Endothelial cell of umbilical vein (primary cell): ENCODE measurements at regions not wholly inside any gene's neighbourhood (a gene's known extent, or its start where the extent isn't known, plus 50 kb on each side); places are given as distances from the start of the nearest gene placed in this dataset.

Experiments used
- BruUV-seq: library from RNA; stranded (reverse); fragments of 400-500 nt; replicated peaks from 2 replicates; lab custom pipeline; 2021; lab: Mats Ljungman, UMichigan
- CTCF ChIA-PET: fragments of 300-600, 350-600 bp; sonication (Branson Sonifier 250); formaldehyde crosslinking; loops from one replicate; lab custom pipeline; 2021; ENCODE audit warnings: antibody characterized with exemption, inconsistent platforms; lab: Charles Lee
- POLR2A ChIA-PET: fragments of 300-600, 350-600 bp; sonication (Branson Sonifier 250); formaldehyde crosslinking; loops from one replicate; lab custom pipeline; 2021; ENCODE audit warnings: antibody characterized with exemption, inconsistent platforms; lab: Charles Lee
- DNase-seq: peaks from one replicate; pipeline ENCODE4 v3.0.0-alpha.2; 2011; ENCODE audit warnings: low read depth, low spot score
- FAIRE-seq: peaks from 2 replicates; lab custom pipeline; 2011; peaks lifted over from hg19 to GRCh38; lab: Jason Lieb, UNC
- H2AFZ ChIP-seq: 2 replicates; pipeline ENCODE4 v1.6.0; 2012; ENCODE audit warnings: low read depth, low read length, control low read depth, inconsistent platforms
- H3K27ac ChIP-seq: 2 replicates; pipeline ENCODE4 v1.5.1; 2011; ENCODE audit warnings: low read depth, mild to moderate bottlenecking, control low read depth, low read length, moderate library complexity; ENCODE audit not compliant: insufficient read depth
- H3K27me3 ChIP-seq, 2 experiments: 2 replicates each; pipeline versions ENCODE4 v1.6.0 to v1.6.1; 2011; ENCODE audit warnings: low read length in 2 of 2, mixed read lengths in 1 of 2; ENCODE audit not compliant: control insufficient read depth in 2 of 2, insufficient read depth in 2 of 2
- H3K36me3 ChIP-seq, 2 experiments: 2 replicates in 1 of 2; 3 replicates in 1 of 2; pipeline ENCODE4 v1.5.1; 2011; ENCODE audit warnings: low read length in 2 of 2, mild to moderate bottlenecking in 1 of 2, moderate library complexity in 1 of 2; ENCODE audit not compliant: control insufficient read depth in 2 of 2, insufficient read depth in 2 of 2; ENCODE audit errors: extremely low read depth in 1 of 2
- H3K4me1 ChIP-seq: 3 replicates; pipeline ENCODE4 v1.5.1; 2011; ENCODE audit warnings: mild to moderate bottlenecking, low read length; ENCODE audit not compliant: control insufficient read depth, insufficient read depth; ENCODE audit errors: extremely low read depth
- H3K4me2 ChIP-seq: 2 replicates; pipeline ENCODE4 v1.6.1; 2011; ENCODE audit warnings: low read length, control low read depth, mixed read lengths; ENCODE audit not compliant: insufficient read depth
- H3K4me3 ChIP-seq, 3 experiments: fragments of 200-600 bp in 1 of 3; sonication (generic), shearing (Covaris generic) in 1 of 3; replicated peaks in 1 of 3; 2 replicates each; pipeline ENCODE4 v1.5.1; 2011 to 2016; ENCODE audit warnings: control low read depth in 3 of 3, low read length in 3 of 3, mild to moderate bottlenecking in 2 of 3, inconsistent platforms in 1 of 3, low read depth in 1 of 3, moderate library complexity in 1 of 3; ENCODE audit not compliant: insufficient read depth in 1 of 3
- H3K79me2 ChIP-seq: 2 replicates; pipeline ENCODE4 v1.6.0; 2012; ENCODE audit warnings: low read length, inconsistent platforms; ENCODE audit not compliant: control insufficient read depth, insufficient read depth
- H3K9ac ChIP-seq: replicated peaks from 2 replicates; pipeline ENCODE3; 2011; ENCODE audit warnings: low read length, control low read depth; ENCODE audit not compliant: insufficient read depth; ENCODE audit errors: extremely low read depth
- H3K9me1 ChIP-seq: replicated peaks from 3 replicates; pipeline ENCODE4 v1.6.0; 2011; ENCODE audit warnings: mild to moderate bottlenecking, low read length; ENCODE audit not compliant: control insufficient read depth, insufficient read depth; ENCODE audit errors: extremely low read depth
- H3K9me3 ChIP-seq: replicated peaks from 2 replicates; pipeline ENCODE4 v1.5.1; 2012; ENCODE audit warnings: low read length, inconsistent platforms; ENCODE audit not compliant: control insufficient read depth, insufficient read depth
- H4K20me1 ChIP-seq: replicated peaks from 2 replicates; pipeline ENCODE3; 2011; ENCODE audit warnings: mild to moderate bottlenecking, low read length; ENCODE audit not compliant: control insufficient read depth, insufficient read depth; ENCODE audit errors: extremely low read depth
- CTCF ChIP-seq, 2 donors: IDR thresholded peaks; 1 replicate in 1 of 2; 2 replicates in 1 of 2; pipeline ENCODE4 v1.5.1; 2011; ENCODE audit warnings: low read length in 2 of 2, mild to moderate bottlenecking in 2 of 2, moderate library complexity in 2 of 2, control low read depth in 1 of 2, inconsistent platforms in 1 of 2, low read depth in 1 of 2; ENCODE audit not compliant: insufficient read depth in 1 of 2; ENCODE audit errors: extremely low read depth in 1 of 2
- EZH2 ChIP-seq: IDR thresholded peaks from 2 replicates; pipeline ENCODE4 v1.6.1; 2012; ENCODE audit warnings: borderline replicate concordance, low read depth, mild to moderate bottlenecking, moderate library complexity, low read length, inconsistent platforms; ENCODE audit not compliant: severe bottlenecking
- FOS ChIP-seq: IDR thresholded peaks from 2 replicates; pipeline ENCODE4 v1.6.1; 2011; ENCODE audit warnings: mild to moderate bottlenecking, low read length, moderate library complexity, borderline replicate concordance; ENCODE audit not compliant: insufficient read depth
- GATA2 ChIP-seq: IDR thresholded peaks from 2 replicates; pipeline ENCODE4 v1.7.0; 2011; ENCODE audit warnings: low read depth, mild to moderate bottlenecking, moderate library complexity, mixed read lengths, low read length; ENCODE audit not compliant: insufficient read length, insufficient read depth
- JUN ChIP-seq: IDR thresholded peaks from 2 replicates; pipeline ENCODE4 v1.6.1; 2011; ENCODE audit warnings: borderline replicate concordance, low read depth; ENCODE audit not compliant: insufficient read length, insufficient read depth
- MYC ChIP-seq: IDR thresholded peaks from one replicate; pipeline ENCODE4 v1.6.1; 2011; ENCODE audit warnings: mild to moderate bottlenecking, low read depth, low read length
- POLR2A ChIP-seq: IDR thresholded peaks from 2 replicates; pipeline ENCODE4 v1.6.1; 2012; ENCODE audit warnings: low read depth, mild to moderate bottlenecking, control low read depth, low read length
- POLR2AphosphoS5 ChIP-seq: IDR thresholded peaks from 2 replicates; pipeline ENCODE4 v1.6.1; 2012; ENCODE audit warnings: low read depth, mild to moderate bottlenecking, control low read depth, low read length, moderate library complexity; ENCODE audit not compliant: insufficient read depth
- dilution Hi-C: fragments of 300-500 bp; cut with MboI; formaldehyde crosslinking; loops from one replicate; pipeline ENCODE4 v1.15.0; 2019; ENCODE audit warnings: low sequenced_read_pairs; ENCODE audit not compliant: extremely low pct_ligation_motif_present
- intact Hi-C: fragments of 100-400 bp; cut with micrococcal nuclease; formaldehyde crosslinking; loops from one replicate; pipeline ENCODE4 v1.10.0; 2022
- TF ChIP-seq, protein P1 (sequence below): IDR thresholded peaks from 2 replicates; pipeline ENCODE4 v1.6.1; 2011; ENCODE audit not compliant: insufficient read depth, insufficient read length

DNA sequence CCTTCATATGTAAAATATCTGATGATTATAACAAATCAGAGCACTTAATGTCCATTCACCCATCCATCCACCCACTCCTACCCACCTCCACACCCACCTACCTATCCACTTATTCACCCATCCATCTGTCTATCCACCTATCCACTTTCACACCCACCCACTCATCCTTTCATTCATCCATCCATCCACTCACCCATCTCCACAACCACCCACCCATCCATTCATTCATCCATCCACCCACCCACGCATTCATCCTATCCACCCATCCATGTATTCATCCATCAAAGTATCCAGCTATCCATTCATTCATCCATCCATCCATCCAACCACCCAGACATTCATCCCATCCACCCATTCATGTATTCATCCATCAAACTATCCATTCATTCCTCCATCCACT is 466.1 kb downstream of the AJAP1 start:
- H3K79me2 ChIP-seq: no peaks in the 10 kb centered on the region
- H3K4me2 ChIP-seq: no peak overlapping the region
- no peak overlapping the region for H2AFZ ChIP-seq
- ChIA-PET POLR2A (no interaction called here), CTCF (no interaction called here)
- no peak overlapping the region for H3K4me3 ChIP-seq
- H3K27me3 ChIP-seq: no peaks in the 10 kb centered on the region
- no peak for TF ChIP-seq MYC
- no peaks in the 10 kb centered on the region for H3K9me1 ChIP-seq
- no peaks in the 10 kb centered on the region for H3K4me1 ChIP-seq
- FAIRE-seq (no peak), DNase-seq (no peak)
- dilution Hi-C loops: no loop called here
- H4K20me1 ChIP-seq: no peaks in the 10 kb centered on the region
- no peaks in the 10 kb centered on the region for H3K36me3 ChIP-seq
- peaks cover 2% of the 10 kb centered on the region for H3K9me3 ChIP-seq
- intact Hi-C loops: no loop called here
- BruUV-seq: no TSS peak
- H3K27ac ChIP-seq: no peak overlapping the region
- no peak overlapping the region for H3K9ac ChIP-seq

- no peaks in the 10 kb centered on the region for H3K36me3 ChIP-seq
- no TSS peak for BruUV-seq
- H4K20me1 ChIP-seq: no peaks in the 10 kb centered on the region
- no peak for TF ChIP-seq JUN
- no peak for TF ChIP-seq GATA2
- TF ChIP-seq POLR2A: no peak
- no peak for TF ChIP-seq MYC
- TF ChIP-seq FOS: no peak
- TF ChIP-seq, protein P1, sequence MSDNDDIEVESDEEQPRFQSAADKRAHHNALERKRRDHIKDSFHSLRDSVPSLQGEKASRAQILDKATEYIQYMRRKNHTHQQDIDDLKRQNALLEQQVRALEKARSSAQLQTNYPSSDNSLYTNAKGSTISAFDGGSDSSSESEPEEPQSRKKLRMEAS: no peak
- no peak for TF ChIP-seq CTCF (IDR thresholded peaks at IDR 0.05; ENCODE audit: extremely low read depth in 1 of 2, insufficient read depth in 1 of 2, low read depth in 1 of 2, low read length in 2 of 2)
- TF ChIP-seq POLR2AphosphoS5: no peak
- no peak for TF ChIP-seq EZH2
- H3K4me2 ChIP-seq: no peak overlapping the region
- no peaks in the 10 kb centered on the region for H3K27me3 ChIP-seq
- no peak overlapping the region for H3K9ac ChIP-seq
- intact Hi-C loops (no loop called here), dilution Hi-C loops (no loop called here)
- no peak overlapping the region for H3K4me3 ChIP-seq
- ChIA-PET CTCF (no interaction called here), POLR2A (no interaction called here)
- FAIRE-seq (no peak), DNase-seq (no peak)
- H2AFZ ChIP-seq: no peak overlapping the region
- H3K9me1 ChIP-seq: no peaks in the 10 kb centered on the region
- H3K79me2 ChIP-seq: no peaks in the 10 kb centered on the region
- peaks cover 2% of the 10 kb centered on the region for H3K9me3 ChIP-seq
- no peak overlapping the region for H3K27ac ChIP-seq
- no peaks in the 10 kb centered on the region for H3K4me1 ChIP-seq
Measured at GRCh38 chr1:5119366-5120234, 465.2 kb downstream of the AJAP1 start.
